MM.1S (cell line): ENCODE measurements at regions not wholly inside any gene's neighbourhood (a gene's known extent, or its start where the extent isn't known, plus 50 kb on each side); places are given as distances from the start of the nearest gene placed in this dataset.

Source experiments
- DNase-seq: peaks from one replicate; pipeline ENCODE4 v3.0.0-alpha.2; 2015
- H2AFZ ChIP-seq: fragments of 300-600 bp; sonication (generic); 2 replicates; pipeline ENCODE4 v1.6.0; 2016; ENCODE audit warnings: antibody characterized with exemption, low read length
- H3F3A ChIP-seq: fragments of 300-600 bp; sonication (generic); 2 replicates; pipeline ENCODE4 v1.6.1; 2016; ENCODE audit warnings: mild to moderate bottlenecking, antibody characterized with exemption, low read length, moderate library complexity, mixed read lengths; ENCODE audit not compliant: insufficient read depth
- H3K27ac ChIP-seq: fragments of 300-600 bp; sonication (generic); 2 replicates; pipeline ENCODE4 v1.5.1; 2016; ENCODE audit warnings: mild to moderate bottlenecking, low read length
- H3K27me3 ChIP-seq: fragments of 300-600 bp; sonication (generic); replicated peaks from 2 replicates; pipeline ENCODE4 v1.6.0; 2016; ENCODE audit warnings: low read length; ENCODE audit not compliant: insufficient read depth
- H3K36me3 ChIP-seq: fragments of 300-600 bp; sonication (generic); replicated peaks from 2 replicates; pipeline ENCODE4 v1.6.1; 2016; ENCODE audit warnings: mild to moderate bottlenecking, low read length, mixed read lengths; ENCODE audit not compliant: insufficient read depth
- H3K4me1 ChIP-seq: fragments of 300-600 bp; sonication (generic); 2 replicates; pipeline ENCODE4 v1.6.1; 2016; ENCODE audit warnings: low read length, mixed read lengths
- H3K4me2 ChIP-seq: fragments of 300-600 bp; sonication (generic); 2 replicates; pipeline ENCODE4 v1.6.0; 2016; ENCODE audit warnings: low read depth, low read length
- H3K4me3 ChIP-seq: fragments of 300-600 bp; sonication (generic); 2 replicates; pipeline ENCODE4 v1.5.1; 2016; ENCODE audit warnings: low read length, mixed read lengths
- H3K79me2 ChIP-seq: fragments of 300-600 bp; sonication (generic); 2 replicates; pipeline ENCODE4 v1.6.1; 2016; ENCODE audit warnings: mixed run types, low read length, mixed read lengths
- H3K9ac ChIP-seq: fragments of 300-600 bp; sonication (generic); 2 replicates; pipeline ENCODE4 v1.6.1; 2016; ENCODE audit warnings: low read length, mixed read lengths
- H3K9me2 ChIP-seq: fragments of 300-600 bp; sonication (generic); replicated peaks from 2 replicates; pipeline ENCODE4 v1.6.1; 2016; ENCODE audit warnings: mild to moderate bottlenecking, low read length, mixed read lengths; ENCODE audit not compliant: insufficient read depth
- H3K9me3 ChIP-seq: fragments of 300-600 bp; sonication (generic); replicated peaks from 2 replicates; pipeline ENCODE4 v1.6.1; 2016; ENCODE audit warnings: mild to moderate bottlenecking, low read length, mixed read lengths; ENCODE audit not compliant: insufficient read depth
- H4K20me1 ChIP-seq: fragments of 300-600 bp; sonication (generic); 2 replicates; pipeline ENCODE4 v1.6.1; 2016; ENCODE audit warnings: mild to moderate bottlenecking, low read length, moderate library complexity, mixed read lengths; ENCODE audit not compliant: insufficient read depth
- EZH2 ChIP-seq: fragments of 300-600 bp; sonication (generic); optimal IDR thresholded peaks from 2 replicates; pipeline ENCODE3; 2017; ENCODE audit warnings: low read depth, mild to moderate bottlenecking, antibody characterized with exemption, low read length, mixed read lengths
- EZH2phosphoT487 ChIP-seq: fragments of 300-600 bp; sonication (generic); IDR thresholded peaks from 2 replicates; pipeline ENCODE4 v1.6.1; 2018; ENCODE audit warnings: antibody characterized with exemption, low read length
- TF ChIP-seq, protein P1 (sequence below): fragments of 300-600 bp; sonication (generic); IDR thresholded peaks from 2 replicates; pipeline ENCODE4 v1.5.1; 2016; ENCODE audit warnings: antibody characterized with exemption, low read length, mixed read lengths

DNA sequence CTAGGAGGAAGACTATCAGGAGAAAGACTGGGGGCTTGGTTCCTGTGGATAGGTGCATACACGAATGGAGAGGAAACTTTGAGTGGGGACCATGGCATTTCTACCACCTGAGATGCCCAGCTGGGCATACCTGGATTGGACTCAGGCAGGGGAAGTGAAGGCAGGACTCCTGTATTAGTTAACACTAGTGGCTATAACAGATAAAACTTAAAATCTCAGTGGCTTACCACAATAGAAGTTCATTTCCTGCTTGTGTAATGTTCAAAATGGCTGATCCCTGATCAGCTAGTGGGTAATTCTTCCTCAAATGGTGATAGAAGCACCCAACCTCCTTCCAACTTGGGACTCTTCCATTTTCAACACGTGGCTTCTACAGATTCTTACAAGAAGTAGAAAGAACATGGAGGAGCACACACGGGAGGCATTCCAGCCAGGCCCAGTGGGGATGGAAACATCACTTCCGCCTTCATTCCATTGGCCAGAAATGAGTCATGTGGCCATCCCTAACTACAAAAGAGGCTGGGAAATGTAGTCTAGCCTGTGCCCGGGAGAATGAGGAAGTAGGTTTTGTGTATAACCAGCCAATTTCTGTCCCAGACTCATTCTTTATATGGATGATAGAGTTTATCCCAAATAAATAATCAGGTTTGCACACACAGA is 112.1 kb downstream of the UTP18 start:
- H2AFZ ChIP-seq = peak overlapping the region; percentile 32
- H3K9me3 ChIP-seq = no peaks in the 10 kb centered on the region
- H3K9ac ChIP-seq = no peak overlapping the region
- H3K4me1 ChIP-seq = no peaks in the 10 kb centered on the region
- no peaks in the 10 kb centered on the region for H4K20me1 ChIP-seq
- H3K4me2 ChIP-seq = peak overlapping the region; percentile 26
- no peaks in the 10 kb centered on the region for H3F3A ChIP-seq
- peak overlapping the region; percentile 39 for H3K4me3 ChIP-seq
- H3K27me3 ChIP-seq = no peaks in the 10 kb centered on the region
- peak overlapping the region; percentile 15; the same call in 1 of the 2 replicates for H3K27ac ChIP-seq
- TF ChIP-seq EZH2phosphoT487 (no peak), EZH2 (no peak)
- TF ChIP-seq, protein P1, sequence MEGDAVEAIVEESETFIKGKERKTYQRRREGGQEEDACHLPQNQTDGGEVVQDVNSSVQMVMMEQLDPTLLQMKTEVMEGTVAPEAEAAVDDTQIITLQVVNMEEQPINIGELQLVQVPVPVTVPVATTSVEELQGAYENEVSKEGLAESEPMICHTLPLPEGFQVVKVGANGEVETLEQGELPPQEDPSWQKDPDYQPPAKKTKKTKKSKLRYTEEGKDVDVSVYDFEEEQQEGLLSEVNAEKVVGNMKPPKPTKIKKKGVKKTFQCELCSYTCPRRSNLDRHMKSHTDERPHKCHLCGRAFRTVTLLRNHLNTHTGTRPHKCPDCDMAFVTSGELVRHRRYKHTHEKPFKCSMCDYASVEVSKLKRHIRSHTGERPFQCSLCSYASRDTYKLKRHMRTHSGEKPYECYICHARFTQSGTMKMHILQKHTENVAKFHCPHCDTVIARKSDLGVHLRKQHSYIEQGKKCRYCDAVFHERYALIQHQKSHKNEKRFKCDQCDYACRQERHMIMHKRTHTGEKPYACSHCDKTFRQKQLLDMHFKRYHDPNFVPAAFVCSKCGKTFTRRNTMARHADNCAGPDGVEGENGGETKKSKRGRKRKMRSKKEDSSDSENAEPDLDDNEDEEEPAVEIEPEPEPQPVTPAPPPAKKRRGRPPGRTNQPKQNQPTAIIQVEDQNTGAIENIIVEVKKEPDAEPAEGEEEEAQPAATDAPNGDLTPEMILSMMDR = no peak
- H3K79me2 ChIP-seq = no peaks in the 10 kb centered on the region
- no peaks in the 10 kb centered on the region for H3K36me3 ChIP-seq
- no peaks in the 10 kb centered on the region for H3K9me2 ChIP-seq
- peak; percentile 84 for DNase-seq

DNA sequence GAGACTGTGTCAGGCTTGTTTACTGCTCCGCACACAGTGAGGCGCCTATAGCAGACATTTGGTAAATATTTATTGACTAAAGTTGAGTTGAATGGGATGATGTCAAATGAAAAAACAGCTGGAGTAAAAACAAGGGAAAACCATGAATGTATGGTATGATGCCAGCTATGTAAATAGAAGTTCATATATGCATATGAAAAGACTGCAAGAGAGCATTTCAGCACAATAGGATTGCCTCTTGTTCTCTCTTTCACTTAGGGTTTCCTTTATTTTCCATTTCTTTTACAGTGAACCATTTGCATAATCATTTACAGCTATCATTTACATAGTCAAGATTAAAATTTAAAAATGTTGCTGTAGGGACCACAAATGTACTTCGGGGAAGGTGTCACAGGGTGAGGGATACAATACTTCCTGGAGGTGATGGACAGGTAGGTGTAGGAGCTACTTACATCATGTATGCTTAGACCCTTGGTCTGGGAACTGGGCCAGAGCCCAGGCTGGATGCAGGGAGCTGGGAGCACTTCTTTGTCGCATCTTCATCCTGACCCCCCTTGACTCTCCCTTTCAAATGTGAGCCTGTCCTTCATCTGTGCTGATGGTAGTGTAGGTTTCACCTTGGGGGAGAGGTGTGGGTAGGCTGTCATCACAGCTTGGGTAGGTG is 113.3 kb downstream of the UTP18 start:
- TF ChIP-seq EZH2phosphoT487 = no peak
- no peak overlapping the region for H3K9ac ChIP-seq
- H3F3A ChIP-seq = no peaks in the 10 kb centered on the region
- no peak overlapping the region for H3K4me3 ChIP-seq
- no peaks in the 10 kb centered on the region for H4K20me1 ChIP-seq
- H3K4me1 ChIP-seq = no peaks in the 10 kb centered on the region
- H3K27me3 ChIP-seq = no peaks in the 10 kb centered on the region
- no peak overlapping the region for H3K27ac ChIP-seq
- H2AFZ ChIP-seq = peak overlapping the region; percentile 32; the same call in 1 of the 2 replicates
- no peaks in the 10 kb centered on the region for H3K79me2 ChIP-seq
- H3K36me3 ChIP-seq = no peaks in the 10 kb centered on the region
- no peaks in the 10 kb centered on the region for H3K9me3 ChIP-seq
- DNase-seq = no peak
- no peaks in the 10 kb centered on the region for H3K9me2 ChIP-seq
- no peak overlapping the region for H3K4me2 ChIP-seq

DNA sequence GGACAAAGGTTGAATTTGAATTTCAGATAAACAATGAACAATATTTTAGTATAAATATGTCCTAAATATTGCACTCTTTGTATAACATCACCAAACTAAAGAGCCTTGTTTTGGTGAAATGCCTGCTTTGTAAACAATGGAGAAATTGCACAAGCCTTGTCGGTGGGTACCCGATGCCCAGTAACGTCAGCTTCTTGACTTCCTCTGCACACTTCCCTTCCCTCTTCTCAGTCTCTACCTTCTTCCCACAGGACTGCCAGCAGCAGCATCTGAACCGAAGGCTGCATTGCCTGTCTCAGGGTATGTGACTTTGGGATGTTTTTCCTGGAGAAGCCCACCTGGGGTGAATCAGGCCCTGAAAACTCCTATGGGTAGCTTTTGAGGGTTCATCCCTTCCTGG is 113.9 kb downstream of the UTP18 start:
- no peaks in the 10 kb centered on the region for H3K9me3 ChIP-seq
- no peaks in the 10 kb centered on the region for H3F3A ChIP-seq
- H3K27ac ChIP-seq = no peak overlapping the region
- DNase-seq = no peak
- H3K4me3 ChIP-seq = no peak overlapping the region
- no peaks in the 10 kb centered on the region for H3K36me3 ChIP-seq
- H3K4me1 ChIP-seq = no peaks in the 10 kb centered on the region
- no peaks in the 10 kb centered on the region for H3K9me2 ChIP-seq
- no peak overlapping the region for H2AFZ ChIP-seq
- TF ChIP-seq EZH2 = no peak
- TF ChIP-seq, protein P1 = no peak
- no peak for TF ChIP-seq EZH2phosphoT487
- H3K27me3 ChIP-seq = no peaks in the 10 kb centered on the region
- no peaks in the 10 kb centered on the region for H3K79me2 ChIP-seq
- H3K4me2 ChIP-seq = no peak overlapping the region
- H4K20me1 ChIP-seq = no peaks in the 10 kb centered on the region
- no peak overlapping the region for H3K9ac ChIP-seq

DNA sequence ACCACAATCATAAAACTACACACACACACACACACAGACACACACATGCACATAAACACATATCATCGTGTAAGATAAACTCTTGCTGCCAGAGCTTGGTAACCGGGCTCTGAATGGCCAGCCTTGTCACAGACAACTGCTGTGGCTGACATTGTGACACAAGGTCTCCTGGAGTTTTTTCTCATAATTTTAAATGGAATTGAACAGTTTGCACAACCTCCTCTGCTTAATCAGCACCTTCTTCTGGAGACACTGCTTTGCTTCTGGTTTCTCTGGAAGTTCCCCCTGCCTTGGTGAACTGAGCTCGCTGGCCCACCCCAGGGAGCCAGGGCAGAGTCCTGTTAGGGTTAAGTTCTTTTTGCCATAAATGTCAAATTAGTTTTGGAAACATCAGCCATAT is 115.4 kb downstream of the UTP18 start:
- Histone ChIP-seq H3K36me3 (no peaks in the 10 kb centered on the region), H3F3A (no peaks in the 10 kb centered on the region), H3K27ac (no peak overlapping the region), H3K79me2 (no peaks in the 10 kb centered on the region), H4K20me1 (no peaks in the 10 kb centered on the region), H3K9ac (no peak overlapping the region), H2AFZ (no peak overlapping the region), H3K9me2 (no peaks in the 10 kb centered on the region), H3K4me1 (no peaks in the 10 kb centered on the region), H3K27me3 (no peaks in the 10 kb centered on the region), H3K9me3 (no peaks in the 10 kb centered on the region), H3K4me2 (no peak overlapping the region), H3K4me3 (no peak overlapping the region)
- DNase-seq = no peak
- TF ChIP-seq, protein P1 = no peak
- TF ChIP-seq EZH2phosphoT487 (no peak), EZH2 (no peak)
